GM19025 (cell line): ENCODE measurements at regions not wholly inside any gene's neighbourhood (a gene's known extent, or its start where the extent isn't known, plus 50 kb on each side); places are given as distances from the start of the nearest gene placed in this dataset.
"Not testable (repeated sequence)": the region's sequence is repeated elsewhere in the genome, so short reads cannot be mapped to it uniquely, and the experiment has no call there.

Source experiments
- ATAC-seq: cut with Tn5 transposase; IDR thresholded peaks from one replicate; pipeline ENCODE4 v1.9.1; 2021; ENCODE audit warnings: mild to moderate bottlenecking, low read depth, moderate library complexity; ENCODE audit not compliant: unreplicated experiment

- no peak for ATAC-seq
These were observed 335.2 kb downstream of the NSUN3 start for GRCh38 chr3:94398036-94398435.

DNA sequence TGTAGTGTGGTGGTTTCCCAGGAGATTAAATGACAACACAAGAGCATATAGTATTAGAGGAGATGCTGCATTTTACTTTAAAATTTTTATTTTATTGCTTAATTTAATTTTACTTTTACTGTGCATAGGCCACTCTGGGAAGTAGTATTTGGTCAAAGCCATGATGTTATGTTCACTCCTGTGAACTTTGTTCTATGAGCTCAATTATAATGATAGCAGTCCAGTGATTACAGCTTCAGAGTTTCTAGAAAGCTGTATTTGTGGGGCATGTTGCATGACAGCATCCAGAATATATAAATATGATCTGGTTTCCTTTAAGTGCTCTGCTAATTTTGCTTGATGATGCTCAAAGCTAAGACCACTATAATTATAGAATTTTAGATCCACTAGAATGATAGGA lies 338.6 kb downstream of the NSUN3 start:
- ATAC-seq, result no peak

DNA sequence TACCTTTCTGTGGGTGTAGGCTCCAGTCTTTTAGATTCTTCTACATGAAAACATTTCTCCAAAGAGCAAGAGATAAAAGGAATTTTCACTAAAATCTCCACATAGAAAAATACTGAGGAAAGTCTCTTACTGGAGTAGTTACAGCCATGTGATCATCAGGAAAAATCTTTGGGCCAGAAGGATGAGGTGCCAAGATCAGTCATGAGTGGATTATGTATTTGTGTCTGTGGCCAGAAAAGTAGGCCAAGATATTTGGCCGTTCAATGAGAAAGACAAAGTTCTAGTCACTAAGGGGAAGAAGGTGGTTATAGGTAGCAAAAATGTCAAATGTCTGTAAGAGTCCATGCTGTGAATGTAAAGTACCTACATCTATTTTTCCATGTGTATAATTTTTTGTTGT lies 339.3 kb downstream of the NSUN3 start:
- no peak for ATAC-seq

DNA sequence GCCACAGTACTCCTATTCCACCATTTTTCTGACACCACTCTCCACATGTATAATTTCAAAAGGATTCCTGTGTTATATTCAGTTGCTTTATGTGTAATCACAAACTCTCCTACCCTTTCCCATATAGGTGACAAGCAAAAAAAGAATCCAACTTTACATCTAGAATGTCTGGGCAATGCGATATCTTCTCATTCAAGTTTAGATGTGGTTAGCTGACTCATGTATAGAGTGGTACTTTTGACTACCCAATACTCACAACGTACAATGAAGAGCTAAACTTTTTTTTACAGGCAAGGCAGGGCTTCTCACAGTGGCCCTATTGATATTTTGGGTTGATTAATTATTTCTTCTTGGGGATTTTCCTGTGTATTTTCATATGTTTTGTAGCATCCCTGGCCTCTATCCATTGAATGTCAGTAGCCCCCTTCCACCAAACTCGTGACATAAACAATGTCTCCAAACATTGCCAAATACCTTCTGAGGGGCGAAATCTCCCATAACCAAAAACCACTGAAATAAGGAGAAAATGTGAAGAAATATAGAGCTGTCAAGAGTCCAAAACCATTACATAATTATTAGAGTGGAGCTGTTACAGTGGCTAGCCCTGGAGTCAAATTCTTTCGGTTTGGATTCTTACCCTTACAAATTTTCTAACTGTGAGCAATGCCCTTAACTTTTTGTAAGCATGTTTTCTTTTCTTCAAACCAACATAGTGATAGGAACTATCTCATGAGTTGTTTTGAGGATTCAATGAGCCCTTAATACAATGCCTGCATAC lies 342.6 kb downstream of the NSUN3 start:
- ATAC-seq, result no peak

- ATAC-seq, result no peak
These were observed 343.7 kb downstream of the NSUN3 start for GRCh38 chr3:94406595-94406994.

GRCh38 chr3:94412936-94413335 lies 350.1 kb downstream of the NSUN3 start:
- not testable (repeated sequence) for ATAC-seq

DNA sequence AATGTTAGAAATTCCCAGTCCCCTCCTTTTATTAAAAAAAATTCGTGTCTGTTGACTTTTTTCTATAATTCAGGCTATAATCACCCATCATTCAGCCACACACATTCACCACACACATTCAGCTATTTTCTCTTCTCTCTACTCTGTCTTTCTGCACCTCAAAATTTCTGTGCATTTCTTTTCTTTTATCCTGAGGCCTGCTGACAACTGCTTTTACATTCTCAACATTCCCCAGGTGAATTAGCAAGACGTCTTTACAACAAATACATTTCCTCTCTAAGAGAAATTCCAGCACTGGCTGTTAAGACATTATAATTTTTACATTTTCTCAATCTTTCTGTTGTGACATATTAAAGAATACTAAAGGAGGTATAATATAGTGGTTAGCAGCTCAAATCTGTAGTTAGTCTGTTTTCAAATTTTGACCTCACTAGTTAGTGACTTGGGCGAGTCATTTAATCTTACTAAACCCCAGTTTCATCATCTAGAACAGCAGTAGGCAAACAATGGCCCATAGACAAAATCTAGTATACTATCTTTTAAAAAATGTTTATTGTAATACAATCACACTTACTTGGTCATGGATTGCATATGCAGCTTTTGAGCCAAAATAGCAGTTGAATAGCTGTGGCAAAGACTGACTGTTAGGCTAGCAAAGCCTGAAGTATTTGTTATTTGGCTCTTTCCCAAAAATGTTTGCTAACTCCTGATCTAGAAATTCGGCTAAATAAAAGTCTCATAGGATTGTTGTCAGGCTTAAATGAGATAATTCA lies 350.7 kb downstream of the NSUN3 start:
- no peak for ATAC-seq

GRCh38 chr3:94414418-94414817 lies 351.6 kb downstream of the NSUN3 start:
- no peak for ATAC-seq

- no peak for ATAC-seq
These were observed 353.9 kb downstream of the NSUN3 start for GRCh38 chr3:94416768-94417167.

GRCh38 chr3:94417963-94418455 lies 355.1 kb downstream of the NSUN3 start:
- no peak for ATAC-seq

- no peak for ATAC-seq
These were observed 358.1 kb downstream of the NSUN3 start for GRCh38 chr3:94420931-94421330.

GRCh38 chr3:94423578-94423977 lies 360.7 kb downstream of the NSUN3 start:
- ATAC-seq, result no peak

- no peak for ATAC-seq
These were observed 366.7 kb downstream of the NSUN3 start for GRCh38 chr3:94429517-94429916.

GRCh38 chr3:94431876-94432570 lies 369.2 kb downstream of the NSUN3 start:
- no peak for ATAC-seq

- ATAC-seq, result no peak
These were observed 370.9 kb downstream of the NSUN3 start for GRCh38 chr3:94433811-94434210.

DNA sequence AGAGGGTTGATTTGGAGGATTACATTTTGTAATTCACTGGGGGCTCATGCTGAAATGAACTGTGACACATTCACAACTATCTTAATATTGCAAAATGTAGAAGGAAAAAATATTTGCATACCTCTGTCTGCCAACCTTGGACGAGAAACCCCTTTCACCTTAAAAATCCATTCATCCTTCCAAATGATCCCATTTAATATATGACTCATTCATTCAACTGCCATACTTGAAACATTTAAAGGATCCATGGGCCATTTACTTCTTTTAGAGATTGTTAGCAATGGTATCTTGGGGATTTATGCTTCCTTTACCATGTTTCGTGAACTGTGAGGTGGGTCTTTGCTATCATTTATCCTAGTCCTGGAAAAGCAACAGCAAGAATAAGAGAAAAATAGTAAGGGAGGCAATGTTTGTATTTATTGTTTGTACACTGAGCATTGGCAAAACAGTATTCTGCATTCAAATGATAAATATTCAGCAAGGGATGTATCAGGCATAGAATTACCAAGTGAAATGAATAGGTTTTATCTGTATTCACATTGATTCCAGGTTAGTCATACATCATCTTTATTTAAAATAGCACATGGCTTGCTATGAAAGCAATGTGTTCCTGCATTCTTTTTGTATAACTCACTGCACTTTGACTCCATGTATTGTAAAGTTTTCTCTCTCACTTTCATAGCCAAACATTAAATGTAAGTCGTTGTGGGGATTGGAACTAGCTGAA lies 378.1 kb downstream of the NSUN3 start:
- no peak for ATAC-seq

DNA sequence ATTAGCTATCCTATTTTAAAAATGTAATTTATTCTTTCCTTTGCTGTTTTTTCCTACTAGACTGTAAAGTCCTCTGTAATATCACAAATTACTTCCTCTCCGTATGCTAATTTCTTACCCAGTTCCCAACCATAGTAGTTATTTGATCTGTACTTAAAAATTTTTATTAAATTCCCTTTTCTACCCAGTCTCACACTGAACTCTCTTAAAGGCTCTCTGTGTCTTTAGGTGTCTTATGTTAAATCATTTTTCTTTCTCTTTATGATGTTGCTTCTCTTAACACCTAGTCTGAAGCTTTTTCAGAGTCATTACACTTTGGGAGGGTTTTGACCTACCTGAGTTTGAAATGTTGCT lies 378.6 kb downstream of the NSUN3 start:
- no peak for ATAC-seq

GRCh38 chr3:94453864-94454263 lies 391.0 kb downstream of the NSUN3 start:
- ATAC-seq, result no peak

- no peak for ATAC-seq
These were observed 396.3 kb downstream of the NSUN3 start for GRCh38 chr3:94459167-94459566.

GRCh38 chr3:94460931-94461330 lies 398.1 kb downstream of the NSUN3 start:
- no peak for ATAC-seq

DNA sequence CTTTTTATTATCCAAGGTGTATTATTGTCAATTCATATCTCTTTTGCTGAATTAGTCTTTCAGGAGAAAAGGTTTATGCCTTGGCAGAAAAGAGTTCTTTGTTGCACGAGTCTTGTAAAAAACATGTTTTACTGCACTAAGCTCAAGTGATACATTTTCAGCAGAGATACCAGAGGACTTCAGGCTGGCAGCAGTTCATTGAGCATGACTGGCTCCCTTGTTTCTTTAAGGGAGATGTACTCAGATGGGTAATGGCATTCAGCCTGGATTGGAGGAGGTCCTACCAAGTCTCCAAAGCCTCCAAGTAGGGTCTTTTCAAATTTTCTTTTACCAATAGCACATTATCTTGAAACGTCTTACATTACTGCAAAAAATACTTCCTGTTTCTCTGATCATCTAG lies 400.1 kb downstream of the NSUN3 start:
- ATAC-seq, result no peak
